NCI-H526 (cell line): ENCODE measurements at regions not wholly inside any gene's neighbourhood (a gene's known extent, or its start where the extent isn't known, plus 50 kb on each side); places are given as distances from the start of the nearest gene placed in this dataset.

Experiments used
- DNase-seq, 2 experiments: peaks; one replicate each; lab custom pipeline; 2025; lab: John Stamatoyannopoulos, UW

DNA sequence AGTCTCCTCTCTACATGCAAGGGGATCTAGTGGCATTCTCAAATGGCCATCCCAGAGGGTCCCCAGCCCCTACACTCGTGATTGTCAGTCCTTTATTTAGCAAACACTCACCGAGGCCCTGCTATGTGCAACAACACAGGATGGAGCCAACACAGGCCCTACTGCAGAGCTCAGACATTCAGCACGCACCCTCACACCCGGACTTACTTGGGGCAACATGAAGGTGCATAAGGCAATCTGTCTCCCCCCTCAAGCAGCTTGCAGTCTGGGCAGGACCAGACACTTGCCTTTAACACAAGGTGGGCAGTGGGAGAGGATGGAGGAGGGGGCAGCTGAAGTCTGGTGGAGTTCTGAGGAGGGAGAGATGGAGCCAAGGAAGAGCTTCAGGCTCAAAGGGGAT lies 258.4 kb downstream of the XXYLT1 start:
- no peak for DNase-seq

DNA sequence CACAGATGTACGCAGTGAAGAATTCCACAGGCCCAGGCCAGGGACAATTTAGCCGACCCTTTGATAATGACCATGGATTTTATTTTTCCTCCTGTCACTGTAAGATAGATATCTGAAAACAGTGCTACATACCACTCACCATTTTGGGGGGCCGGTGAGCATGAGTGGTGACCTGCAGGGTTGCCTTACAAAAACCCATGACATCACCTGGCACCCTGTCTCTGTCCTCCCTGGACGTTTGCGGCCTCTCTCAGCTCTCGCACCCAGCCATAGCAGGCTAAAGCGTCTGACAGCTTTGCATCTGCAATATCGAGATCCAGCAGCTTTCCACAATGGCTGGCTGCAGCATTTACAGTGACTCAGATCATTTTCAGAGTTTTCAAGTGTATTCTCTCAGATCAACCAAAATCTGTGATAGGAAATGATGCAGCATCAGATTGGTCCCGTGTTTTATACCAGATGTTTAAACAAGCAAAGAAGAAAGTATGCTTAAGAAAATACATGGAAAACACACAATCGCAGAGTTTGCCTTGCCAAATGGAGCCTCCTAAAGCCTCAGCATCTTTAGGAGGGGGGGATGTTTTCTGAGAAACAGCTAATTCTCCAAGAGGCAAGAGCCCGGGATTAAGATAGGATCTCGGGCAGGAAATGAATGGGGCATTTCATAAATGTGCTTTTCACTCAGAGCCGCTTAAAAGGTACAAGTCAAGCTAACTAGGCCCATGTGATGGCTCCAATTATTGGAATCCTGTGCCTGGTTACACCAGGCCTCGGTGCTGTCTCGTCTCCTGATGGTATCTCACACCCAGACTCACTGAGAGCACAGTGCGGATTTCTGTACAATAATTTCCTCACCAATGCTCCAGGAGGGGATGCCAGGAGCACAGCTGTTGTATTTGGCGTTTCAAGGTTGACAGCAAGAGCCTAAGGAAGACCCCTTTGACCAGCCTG lies 257.3 kb downstream of the XXYLT1 start:
- no peak for DNase-seq

DNA sequence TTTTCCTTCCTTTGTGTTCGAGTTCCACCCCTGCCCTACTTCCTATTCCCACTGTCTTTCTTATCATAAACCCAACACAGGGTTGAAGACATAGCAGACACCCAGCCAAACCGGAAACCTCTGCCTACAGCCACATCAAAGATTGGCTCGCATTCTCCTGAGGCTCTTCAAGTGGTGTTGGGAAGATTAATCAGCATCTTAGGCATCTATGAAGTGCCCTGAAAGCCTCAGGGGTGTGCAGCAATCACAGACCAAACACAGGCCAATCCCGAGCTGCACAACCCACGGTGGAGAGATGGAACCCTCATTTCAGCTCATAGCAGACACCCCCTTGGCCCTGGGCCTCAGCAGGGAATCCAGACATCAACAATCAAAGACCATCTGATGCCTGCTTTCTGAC lies 255.9 kb downstream of the XXYLT1 start:
- no peak for DNase-seq

DNA sequence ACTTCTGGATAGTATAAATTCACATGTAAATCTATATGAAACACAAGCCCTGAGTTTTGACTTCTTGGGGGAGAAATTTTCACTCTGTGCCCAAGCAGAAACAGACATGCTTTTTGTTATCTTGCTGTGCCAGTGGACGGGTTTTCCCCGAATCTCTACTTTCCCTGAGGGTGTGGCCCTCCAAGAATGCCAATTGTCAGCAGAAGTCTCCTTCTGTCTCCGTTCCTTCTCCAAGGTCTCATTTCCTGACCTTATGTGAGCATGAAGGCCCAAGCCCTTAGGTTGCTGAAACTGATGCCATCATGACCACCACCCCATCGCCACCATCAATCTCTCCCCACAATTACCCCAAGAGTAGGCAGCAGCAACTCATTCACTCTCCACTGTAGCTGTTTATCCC lies 253.8 kb downstream of the XXYLT1 start:
- no peak for DNase-seq
